ENCODE measurements at regions not wholly inside any gene's neighbourhood (a gene's known extent, or its start where the extent isn't known, plus 50 kb on each side); places are given as distances from the start of the nearest gene placed in this dataset.
"Not testable (repeated sequence)": the region's sequence is repeated elsewhere in the genome, so short reads cannot be mapped to it uniquely, and the experiment has no call there.

- intact Hi-C loops (cut with DNase I): no loop called here
- H3K9me3 ChIP-seq: no peaks in the 10 kb centered on the region
- no peak for DNase-seq (ENCODE audit: low spot score)
- WGBS: 80% methylated on average over 1 of the region's 1 CpG
- H3K4me3 ChIP-seq: no peak overlapping the region
- H3K27ac ChIP-seq: no peak overlapping the region
- TF ChIP-seq CTCF (IDR thresholded peaks at IDR 0.05) (no peak), POLR2AphosphoS5 (IDR thresholded peaks at IDR 0.05) (no peak), POLR2A (IDR thresholded peaks at IDR 0.05) (no peak)
- H3K4me1 ChIP-seq (replicated peaks): no peaks in the 10 kb centered on the region
- H3K27me3 ChIP-seq (replicated peaks; ENCODE audit: insufficient read depth): no peaks in the 10 kb centered on the region
- H3K36me3 ChIP-seq: no peaks in the 10 kb centered on the region
Observed at GRCh38 chr3:144501467-144501866, 529.8 kb downstream of the DIPK2A start.

- no peak for TF ChIP-seq POLR2AphosphoS5 (IDR thresholded peaks at IDR 0.05)
- Histone ChIP-seq H3K36me3 (no peaks in the 10 kb centered on the region), H3K27me3 (replicated peaks; ENCODE audit: insufficient read depth) (no peaks in the 10 kb centered on the region), H3K4me1 (replicated peaks) (no peaks in the 10 kb centered on the region), H3K9me3 (no peaks in the 10 kb centered on the region), H3K27ac (no peak overlapping the region), H3K4me3 (no peak overlapping the region)
- intact Hi-C loops (cut with DNase I): no loop called here
- WGBS: 85% methylated on average over 4 of the region's 4 CpGs
- no peak for DNase-seq (ENCODE audit: low spot score)
Observed at GRCh38 chr3:144502402-144502801, 530.8 kb downstream of the DIPK2A start.

- H3K4me3 ChIP-seq; H3K4me1 ChIP-seq (replicated peaks); H3K9me3 ChIP-seq; intact Hi-C loops (cut with DNase I); DNase-seq (ENCODE audit: low spot score); H3K36me3 ChIP-seq; H3K27ac ChIP-seq; H3K27me3 ChIP-seq (replicated peaks; ENCODE audit: insufficient read depth): not testable (repeated sequence)
- WGBS: 95% methylated on average over 4 of the region's 4 CpGs
Observed at GRCh38 chr3:144506375-144506774, 534.8 kb downstream of the DIPK2A start.

GRCh38 chr3:144511346-144511745 lies 539.7 kb downstream of the DIPK2A start:
- Histone ChIP-seq H3K9me3 (no peaks in the 10 kb centered on the region), H3K4me1 (replicated peaks) (no peaks in the 10 kb centered on the region), H3K4me3 (no peak overlapping the region), H3K27me3 (replicated peaks; ENCODE audit: insufficient read depth) (no peaks in the 10 kb centered on the region), H3K27ac (no peak overlapping the region), H3K36me3 (no peaks in the 10 kb centered on the region)
- TF ChIP-seq CTCF (IDR thresholded peaks at IDR 0.05): no peak
- no peak for TF ChIP-seq POLR2A (IDR thresholded peaks at IDR 0.05)
- no peak for TF ChIP-seq POLR2AphosphoS5 (IDR thresholded peaks at IDR 0.05)
- DNase-seq (ENCODE audit: low spot score): no peak
- intact Hi-C loops (cut with DNase I): no loop called here
- 90% methylated on average over 3 of the region's 3 CpGs for WGBS

GRCh38 chr3:144516026-144516425 lies 544.4 kb downstream of the DIPK2A start:
- no peak overlapping the region for H3K27ac ChIP-seq
- H3K27me3 ChIP-seq (replicated peaks; ENCODE audit: insufficient read depth): no peaks in the 10 kb centered on the region
- H3K36me3 ChIP-seq: no peaks in the 10 kb centered on the region
- no peak for TF ChIP-seq POLR2A (IDR thresholded peaks at IDR 0.05)
- TF ChIP-seq POLR2AphosphoS5 (IDR thresholded peaks at IDR 0.05): no peak
- no peak for TF ChIP-seq CTCF (IDR thresholded peaks at IDR 0.05)
- H3K4me3 ChIP-seq: no peak overlapping the region
- DNase-seq (ENCODE audit: low spot score): no peak
- no peaks in the 10 kb centered on the region for H3K9me3 ChIP-seq
- intact Hi-C loops (cut with DNase I): no loop called here
- H3K4me1 ChIP-seq (replicated peaks): no peaks in the 10 kb centered on the region

GRCh38 chr3:144516589-144516988 lies 545.0 kb downstream of the DIPK2A start:
- H3K27me3 ChIP-seq (replicated peaks; ENCODE audit: insufficient read depth): no peaks in the 10 kb centered on the region
- H3K4me3 ChIP-seq: no peak overlapping the region
- no peak for DNase-seq (ENCODE audit: low spot score)
- intact Hi-C loops (cut with DNase I): no loop called here
- TF ChIP-seq POLR2AphosphoS5 (IDR thresholded peaks at IDR 0.05) (no peak), CTCF (IDR thresholded peaks at IDR 0.05) (no peak), POLR2A (IDR thresholded peaks at IDR 0.05) (no peak)
- no peak overlapping the region for H3K27ac ChIP-seq
- no peaks in the 10 kb centered on the region for H3K36me3 ChIP-seq
- 53% methylated on average over 1 of the region's 1 CpG for WGBS
- no peaks in the 10 kb centered on the region for H3K4me1 ChIP-seq (replicated peaks)
- no peaks in the 10 kb centered on the region for H3K9me3 ChIP-seq
